ENCODE measurements at regions not wholly inside any gene's neighbourhood (a gene's known extent, or its start where the extent isn't known, plus 50 kb on each side); places are given as distances from the start of the nearest gene placed in this dataset.

GRCh38 chr5:98483301-98483685 lies 290.2 kb upstream of the RGMB start:
- Histone ChIP-seq H3K4me1 (ENCODE audit: control insufficient read depth in 1 of 2, low read depth in 2 of 2) (no peaks in the 10 kb centered on the region), H3K36me3 (no peaks in the 10 kb centered on the region), H3K27me3 (replicated peaks; ENCODE audit: insufficient read depth) (no peaks in the 10 kb centered on the region), H3K27ac (no peak overlapping the region), H3K4me3 (no peak overlapping the region), H3K9me3 (no peaks in the 10 kb centered on the region)
- DNase-seq (ENCODE audit: low spot score) (no peak), ATAC-seq (ENCODE audit: insufficient number of reproducible peaks, low FRiP score, low read depth) (no peak)
- no peak for TF ChIP-seq CTCF (IDR thresholded peaks at IDR 0.05)

GRCh38 chr5:98489021-98489420 lies 284.4 kb upstream of the RGMB start:
- H3K27me3 ChIP-seq (replicated peaks; ENCODE audit: insufficient read depth): no peaks in the 10 kb centered on the region
- ATAC-seq (ENCODE audit: insufficient number of reproducible peaks, low FRiP score, low read depth) (no peak), DNase-seq (ENCODE audit: low spot score) (no peak)
- no peaks in the 10 kb centered on the region for H3K4me1 ChIP-seq (ENCODE audit: control insufficient read depth in 1 of 2, low read depth in 2 of 2)
- TF ChIP-seq CTCF (IDR thresholded peaks at IDR 0.05): no peak
- H3K9me3 ChIP-seq: no peaks in the 10 kb centered on the region
- no peak overlapping the region for H3K27ac ChIP-seq
- H3K4me3 ChIP-seq: no peak overlapping the region
- H3K36me3 ChIP-seq: no peaks in the 10 kb centered on the region

GRCh38 chr5:98490348-98490747 lies 283.1 kb upstream of the RGMB start:
- H3K27ac ChIP-seq: no peak overlapping the region
- H3K27me3 ChIP-seq (replicated peaks; ENCODE audit: insufficient read depth): no peaks in the 10 kb centered on the region
- no peaks in the 10 kb centered on the region for H3K9me3 ChIP-seq
- no peak overlapping the region for H3K4me3 ChIP-seq
- TF ChIP-seq CTCF (IDR thresholded peaks at IDR 0.05): no peak
- ATAC-seq (ENCODE audit: insufficient number of reproducible peaks, low FRiP score, low read depth): no peak
- no peaks in the 10 kb centered on the region for H3K4me1 ChIP-seq (ENCODE audit: control insufficient read depth in 1 of 2, low read depth in 2 of 2)
- no peak for DNase-seq (ENCODE audit: low spot score)
- H3K36me3 ChIP-seq: no peaks in the 10 kb centered on the region

GRCh38 chr5:98492258-98492657 lies 281.2 kb upstream of the RGMB start:
- no peaks in the 10 kb centered on the region for H3K9me3 ChIP-seq
- no peak overlapping the region for H3K4me3 ChIP-seq
- ATAC-seq (ENCODE audit: insufficient number of reproducible peaks, low FRiP score, low read depth): no peak
- no peak for TF ChIP-seq CTCF (IDR thresholded peaks at IDR 0.05)
- H3K27me3 ChIP-seq (replicated peaks; ENCODE audit: insufficient read depth): no peaks in the 10 kb centered on the region
- no peak for DNase-seq (ENCODE audit: low spot score)
- H3K36me3 ChIP-seq: no peaks in the 10 kb centered on the region
- no peak overlapping the region for H3K27ac ChIP-seq
- H3K4me1 ChIP-seq (ENCODE audit: control insufficient read depth in 1 of 2, low read depth in 2 of 2): no peaks in the 10 kb centered on the region

GRCh38 chr5:98497418-98497817 lies 276.0 kb upstream of the RGMB start:
- no peak for DNase-seq (ENCODE audit: low spot score)

More at GRCh38 chr5:98497418-98497817, 276.0 kb upstream of the RGMB start:
- H3K9me3 ChIP-seq: no peaks in the 10 kb centered on the region
- H3K4me3 ChIP-seq: no peak overlapping the region
- H3K36me3 ChIP-seq: no peaks in the 10 kb centered on the region
- no peaks in the 10 kb centered on the region for H3K27me3 ChIP-seq (replicated peaks; ENCODE audit: insufficient read depth)
- no peaks in the 10 kb centered on the region for H3K4me1 ChIP-seq (ENCODE audit: control insufficient read depth in 1 of 2, low read depth in 2 of 2)
- no peak for TF ChIP-seq CTCF (IDR thresholded peaks at IDR 0.05)
- no peak overlapping the region for H3K27ac ChIP-seq
- ATAC-seq (ENCODE audit: insufficient number of reproducible peaks, low FRiP score, low read depth): no peak

Measured in thoracic aorta (tissue), 2 donors.